Ovary (tissue), 3 donors: ENCODE measurements at regions not wholly inside any gene's neighbourhood (a gene's known extent, or its start where the extent isn't known, plus 50 kb on each side); places are given as distances from the start of the nearest gene placed in this dataset.

ENCODE experiments used
- CTCF ChIP-seq, 3 donors: fragments of 450-650 bp in 2 of 3; fragments of 200-600 bp in 1 of 3; IDR thresholded peaks; one replicate each; pipeline versions ENCODE4 v1.5.1 to v1.8.0; 2016 to 2022; ENCODE audit warnings: antibody characterized with exemption in 3 of 3, mild to moderate bottlenecking in 1 of 3
- POLR2A ChIP-seq: fragments of 450-650 bp; IDR thresholded peaks from one replicate; pipeline ENCODE4 v1.6.1; 2017; ENCODE audit warnings: antibody characterized with exemption, mild to moderate bottlenecking, moderate library complexity
- donor health status: DM: no; HTN: no; CAD: no.

GRCh38 chr14:87686746-87687145 is 306.2 kb downstream of the GALC start:
- TF ChIP-seq POLR2A (no peak), CTCF (IDR thresholded peaks at IDR 0.05) (no peak)
